MCF 10A (cell line): ENCODE measurements at regions not wholly inside any gene's neighbourhood (a gene's known extent, or its start where the extent isn't known, plus 50 kb on each side); places are given as distances from the start of the nearest gene placed in this dataset.

ENCODE experiments used
- BruUV-seq: library from RNA; stranded (reverse); fragments of 400-500 nt; replicated peaks from 2 replicates; lab custom pipeline; 2021; lab: Mats Ljungman, UMichigan
- CTCF ChIA-PET: fragments of 300-600 bp; sonication (Branson Sonifier 250); formaldehyde crosslinking; extraction: SDS; loops from one replicate; lab custom pipeline; 2021; ENCODE audit warnings: antibody characterized with exemption, inconsistent platforms; lab: Yijun Ruan, JAX
- POLR2A ChIA-PET: fragments of 300-600, 350-650 bp; sonication (Branson Sonifier 250); formaldehyde crosslinking; extraction: SDS; loops from one replicate; lab custom pipeline; 2020; ENCODE audit warnings: antibody characterized with exemption, inconsistent platforms; lab: Yijun Ruan, JAX
- DNase-seq: peaks from one replicate; pipeline ENCODE4 v3.0.0-alpha.2; 2018; ENCODE audit not compliant: unreplicated experiment
- H3K27ac Mint-ChIP-seq: one replicate; pipeline ENCODE4 v1.8.0; 2022; ENCODE audit warnings: mild to moderate bottlenecking, low read depth, mixed read lengths; ENCODE audit not compliant: unreplicated experiment
- H3K27me3 Mint-ChIP-seq: one replicate; pipeline ENCODE4 v1.8.0; 2022; ENCODE audit warnings: mixed read lengths; ENCODE audit not compliant: insufficient read depth, unreplicated experiment
- H3K36me3 Mint-ChIP-seq: one replicate; pipeline ENCODE4 v1.8.0; 2022; ENCODE audit warnings: mild to moderate bottlenecking, moderate library complexity, mixed read lengths; ENCODE audit not compliant: insufficient read depth, unreplicated experiment
- H3K4me1 Mint-ChIP-seq: one replicate; pipeline ENCODE4 v1.8.0; 2022; ENCODE audit warnings: mixed read lengths; ENCODE audit not compliant: insufficient read depth, unreplicated experiment
- H3K4me3 Mint-ChIP-seq: one replicate; pipeline ENCODE4 v1.8.0; 2022; ENCODE audit warnings: mild to moderate bottlenecking, moderate library complexity, mixed read lengths; ENCODE audit not compliant: unreplicated experiment
- H3K9me3 Mint-ChIP-seq: one replicate; pipeline ENCODE4 v1.8.0; 2022; ENCODE audit warnings: mixed read lengths; ENCODE audit not compliant: unreplicated experiment
- intact Hi-C: fragments of 100-400 bp; cut with micrococcal nuclease; formaldehyde crosslinking; loops from 2 replicates; pipeline ENCODE4 v1.14.1; 2022
- TF ChIP-seq, protein P1 (sequence below): fragments of 200-600 bp; IDR thresholded peaks from one replicate; pipeline ENCODE4 v1.8.0; 2022; ENCODE audit warnings: antibody characterized with exemption, mild to moderate bottlenecking; ENCODE audit not compliant: unreplicated experiment

DNA sequence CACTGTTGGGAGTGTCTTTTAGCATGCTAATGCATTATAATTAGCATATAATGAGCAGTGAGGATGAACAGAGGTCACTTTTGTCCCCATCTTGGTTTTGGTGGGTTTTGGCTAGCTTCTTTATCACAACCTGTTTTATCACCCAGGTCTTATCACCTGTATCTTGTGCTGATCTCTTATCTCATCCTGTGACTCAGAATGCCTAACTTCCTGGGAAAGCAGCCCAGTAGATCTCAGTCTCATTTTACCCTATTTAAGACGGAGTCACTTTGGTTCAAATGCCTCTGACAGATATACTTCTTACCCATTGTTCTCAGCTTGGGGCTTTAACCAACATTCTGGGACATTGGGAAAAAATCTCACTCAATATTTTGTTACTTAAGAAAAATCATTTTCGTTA lies 348.7 kb downstream of the PBX1 start:
- no peaks in the 10 kb centered on the region for H3K36me3 Mint-ChIP-seq
- H3K9me3 Mint-ChIP-seq, result no peaks in the 10 kb centered on the region
- H3K27ac Mint-ChIP-seq, result no peak overlapping the region
- H3K4me1 Mint-ChIP-seq, result no peaks in the 10 kb centered on the region
- POLR2A ChIA-PET, result no interaction called here
- BruUV-seq, result no TSS peak
- no peak overlapping the region for H3K4me3 Mint-ChIP-seq
- CTCF ChIA-PET, result interaction anchor here (0.5 to 1.1 kb wide), 2 partner anchors 21 to 889 kb away, joined by 3 read pairs; no protein-coding TSS in a partner anchor
- intact Hi-C loops, result no loop called here
- H3K27me3 Mint-ChIP-seq, result no peaks in the 10 kb centered on the region
- TF ChIP-seq, protein P1, sequence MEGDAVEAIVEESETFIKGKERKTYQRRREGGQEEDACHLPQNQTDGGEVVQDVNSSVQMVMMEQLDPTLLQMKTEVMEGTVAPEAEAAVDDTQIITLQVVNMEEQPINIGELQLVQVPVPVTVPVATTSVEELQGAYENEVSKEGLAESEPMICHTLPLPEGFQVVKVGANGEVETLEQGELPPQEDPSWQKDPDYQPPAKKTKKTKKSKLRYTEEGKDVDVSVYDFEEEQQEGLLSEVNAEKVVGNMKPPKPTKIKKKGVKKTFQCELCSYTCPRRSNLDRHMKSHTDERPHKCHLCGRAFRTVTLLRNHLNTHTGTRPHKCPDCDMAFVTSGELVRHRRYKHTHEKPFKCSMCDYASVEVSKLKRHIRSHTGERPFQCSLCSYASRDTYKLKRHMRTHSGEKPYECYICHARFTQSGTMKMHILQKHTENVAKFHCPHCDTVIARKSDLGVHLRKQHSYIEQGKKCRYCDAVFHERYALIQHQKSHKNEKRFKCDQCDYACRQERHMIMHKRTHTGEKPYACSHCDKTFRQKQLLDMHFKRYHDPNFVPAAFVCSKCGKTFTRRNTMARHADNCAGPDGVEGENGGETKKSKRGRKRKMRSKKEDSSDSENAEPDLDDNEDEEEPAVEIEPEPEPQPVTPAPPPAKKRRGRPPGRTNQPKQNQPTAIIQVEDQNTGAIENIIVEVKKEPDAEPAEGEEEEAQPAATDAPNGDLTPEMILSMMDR, result no peak
- no peak for DNase-seq

DNA sequence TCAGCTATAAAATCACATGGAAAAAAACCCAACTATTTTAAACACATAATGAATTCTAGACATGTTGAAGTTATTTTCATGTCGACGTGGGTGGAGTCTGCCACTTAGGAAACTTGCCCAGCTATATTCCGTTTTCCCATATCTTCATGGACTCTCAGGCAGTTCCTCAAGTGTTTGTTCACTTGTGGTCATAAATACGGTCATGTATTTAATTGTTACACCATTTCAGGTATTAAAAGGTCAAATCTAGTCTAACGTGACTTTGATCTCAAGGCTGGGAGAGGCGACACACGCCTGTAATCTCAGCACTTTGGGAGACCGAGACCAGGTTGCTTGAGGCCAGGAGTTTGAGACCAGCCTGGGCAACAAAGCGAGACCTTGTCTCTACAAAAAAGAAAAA lies 346.9 kb downstream of the PBX1 start:
- H3K4me3 Mint-ChIP-seq, result no peak overlapping the region
- TF ChIP-seq, protein P1, result no peak
- POLR2A ChIA-PET, result interaction anchor here (1.3 kb wide), 1 partner anchor 25 kb away, joined by 3 read pairs; no protein-coding TSS in a partner anchor
- H3K27me3 Mint-ChIP-seq, result no peaks in the 10 kb centered on the region
- DNase-seq, result no peak
- no peaks in the 10 kb centered on the region for H3K36me3 Mint-ChIP-seq
- no TSS peak for BruUV-seq
- intact Hi-C loops, result no loop called here
- H3K4me1 Mint-ChIP-seq, result no peaks in the 10 kb centered on the region
- H3K27ac Mint-ChIP-seq, result no peak overlapping the region
- no peaks in the 10 kb centered on the region for H3K9me3 Mint-ChIP-seq
- CTCF ChIA-PET, result interaction anchor here (0.6 kb wide), 3 partner anchors 234 to 1808 kb away, joined by 3 to 4 read pairs (median 4); no protein-coding TSS in a partner anchor

DNA sequence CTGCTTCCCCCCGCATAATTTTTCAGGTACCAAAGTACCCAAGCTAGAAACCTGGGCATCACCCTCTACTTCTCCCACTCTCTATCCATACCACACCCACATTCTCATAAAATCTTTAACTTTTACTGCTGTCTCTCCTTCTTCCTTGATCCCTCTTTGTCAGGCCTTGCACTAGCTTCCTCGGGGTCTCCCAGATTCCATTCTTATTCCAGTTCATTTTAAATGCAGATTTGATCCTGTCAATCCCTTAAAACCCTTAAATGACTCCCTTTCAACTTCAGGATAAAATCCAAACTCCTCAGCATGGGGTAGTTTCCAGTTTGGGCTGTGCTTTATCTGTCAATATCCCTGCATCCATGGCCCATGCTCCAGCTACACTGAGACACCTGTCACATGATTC lies 343.5 kb downstream of the PBX1 start:
- TF ChIP-seq, protein P1, result no peak
- DNase-seq, result no peak
- no peaks in the 10 kb centered on the region for H3K36me3 Mint-ChIP-seq
- POLR2A ChIA-PET, result no interaction called here
- CTCF ChIA-PET, result no interaction called here
- no peak overlapping the region for H3K4me3 Mint-ChIP-seq
- H3K4me1 Mint-ChIP-seq, result no peaks in the 10 kb centered on the region
- peaks cover 7% of the 10 kb centered on the region for H3K9me3 Mint-ChIP-seq
- BruUV-seq, result no TSS peak
- no peaks in the 10 kb centered on the region for H3K27me3 Mint-ChIP-seq
- no peak overlapping the region for H3K27ac Mint-ChIP-seq
- intact Hi-C loops, result no loop called here
